ENCODE measurements at regions not wholly inside any gene's neighbourhood (a gene's known extent, or its start where the extent isn't known, plus 50 kb on each side); places are given as distances from the start of the nearest gene placed in this dataset.

- TF ChIP-seq, protein P1, sequence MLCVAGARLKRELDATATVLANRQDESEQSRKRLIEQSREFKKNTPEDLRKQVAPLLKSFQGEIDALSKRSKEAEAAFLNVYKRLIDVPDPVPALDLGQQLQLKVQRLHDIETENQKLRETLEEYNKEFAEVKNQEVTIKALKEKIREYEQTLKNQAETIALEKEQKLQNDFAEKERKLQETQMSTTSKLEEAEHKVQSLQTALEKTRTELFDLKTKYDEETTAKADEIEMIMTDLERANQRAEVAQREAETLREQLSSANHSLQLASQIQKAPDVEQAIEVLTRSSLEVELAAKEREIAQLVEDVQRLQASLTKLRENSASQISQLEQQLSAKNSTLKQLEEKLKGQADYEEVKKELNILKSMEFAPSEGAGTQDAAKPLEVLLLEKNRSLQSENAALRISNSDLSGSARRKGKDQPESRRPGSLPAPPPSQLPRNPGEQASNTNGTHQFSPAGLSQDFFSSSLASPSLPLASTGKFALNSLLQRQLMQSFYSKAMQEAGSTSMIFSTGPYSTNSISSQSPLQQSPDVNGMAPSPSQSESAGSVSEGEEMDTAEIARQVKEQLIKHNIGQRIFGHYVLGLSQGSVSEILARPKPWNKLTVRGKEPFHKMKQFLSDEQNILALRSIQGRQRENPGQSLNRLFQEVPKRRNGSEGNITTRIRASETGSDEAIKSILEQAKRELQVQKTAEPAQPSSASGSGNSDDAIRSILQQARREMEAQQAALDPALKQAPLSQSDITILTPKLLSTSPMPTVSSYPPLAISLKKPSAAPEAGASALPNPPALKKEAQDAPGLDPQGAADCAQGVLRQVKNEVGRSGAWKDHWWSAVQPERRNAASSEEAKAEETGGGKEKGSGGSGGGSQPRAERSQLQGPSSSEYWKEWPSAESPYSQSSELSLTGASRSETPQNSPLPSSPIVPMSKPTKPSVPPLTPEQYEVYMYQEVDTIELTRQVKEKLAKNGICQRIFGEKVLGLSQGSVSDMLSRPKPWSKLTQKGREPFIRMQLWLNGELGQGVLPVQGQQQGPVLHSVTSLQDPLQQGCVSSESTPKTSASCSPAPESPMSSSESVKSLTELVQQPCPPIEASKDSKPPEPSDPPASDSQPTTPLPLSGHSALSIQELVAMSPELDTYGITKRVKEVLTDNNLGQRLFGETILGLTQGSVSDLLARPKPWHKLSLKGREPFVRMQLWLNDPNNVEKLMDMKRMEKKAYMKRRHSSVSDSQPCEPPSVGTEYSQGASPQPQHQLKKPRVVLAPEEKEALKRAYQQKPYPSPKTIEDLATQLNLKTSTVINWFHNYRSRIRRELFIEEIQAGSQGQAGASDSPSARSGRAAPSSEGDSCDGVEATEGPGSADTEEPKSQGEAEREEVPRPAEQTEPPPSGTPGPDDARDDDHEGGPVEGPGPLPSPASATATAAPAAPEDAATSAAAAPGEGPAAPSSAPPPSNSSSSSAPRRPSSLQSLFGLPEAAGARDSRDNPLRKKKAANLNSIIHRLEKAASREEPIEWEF (CRISPR knock-in tag; IDR thresholded peaks at IDR 0.05): no peak
- TF ChIP-seq ZC3H11A (IDR thresholded peaks at IDR 0.05; ENCODE audit: low read depth, low read length) (no peak), XRCC3 (IDR thresholded peaks at IDR 0.05) (no peak), SRSF1 (IDR thresholded peaks at IDR 0.05; ENCODE audit: low read depth, low read length) (no peak), PRPF4 (IDR thresholded peaks at IDR 0.05; ENCODE audit: insufficient read depth, low read depth, low read length, poor library complexity, severe bottlenecking) (no peak), EZH2 (IDR thresholded peaks at IDR 0.05; ENCODE audit: borderline replicate concordance, low read depth, low read length) (no peak), ZC3H4 (CRISPR knock-in tag; IDR thresholded peaks at IDR 0.05; ENCODE audit: borderline replicate concordance) (no peak), EWSR1 (IDR thresholded peaks at IDR 0.05; ENCODE audit: borderline replicate concordance, low read depth, partially characterized antibody) (no peak), SREBF2 (CRISPR knock-in tag; IDR thresholded peaks at IDR 0.05) (no peak)
These were observed 397.3 kb downstream of the LMX1A start (continued) for GRCh38 chr1:164958982-164959768.
